ENCODE measurements at regions not wholly inside any gene's neighbourhood (a gene's known extent, or its start where the extent isn't known, plus 50 kb on each side); places are given as distances from the start of the nearest gene placed in this dataset.

- no peak for DNase-seq (ENCODE audit: low read depth, low spot score)
- no peak overlapping the region for H3K9ac ChIP-seq (ENCODE audit: insufficient read length, low read depth)
- H3K4me3 ChIP-seq (ENCODE audit: insufficient read length, low read depth), result no peak overlapping the region
- no peaks in the 10 kb centered on the region for H3K27me3 ChIP-seq (ENCODE audit: insufficient read depth, insufficient read length)
- no peaks in the 10 kb centered on the region for H3K9me3 ChIP-seq (ENCODE audit: insufficient read depth, low read length)
- H3K36me3 ChIP-seq (ENCODE audit: insufficient read depth, insufficient read length, low read length), result peaks cover 11% of the 10 kb centered on the region
- no peaks in the 10 kb centered on the region for H3K4me1 ChIP-seq (ENCODE audit: insufficient read depth, insufficient read length)
- TF ChIP-seq ZNF274 (IDR thresholded peaks at IDR 0.05; ENCODE audit: low read depth, low read length) (no peak), SUZ12 (IDR thresholded peaks at IDR 0.05; ENCODE audit: extremely low read depth, insufficient read depth, insufficient read length) (no peak), YY1 (IDR thresholded peaks at IDR 0.05; ENCODE audit: insufficient read depth, insufficient read length) (no peak)
These were observed 60.0 kb upstream of the C5orf46 start for GRCh38 chr5:147966326-147966725.

- TF ChIP-seq YY1 (IDR thresholded peaks at IDR 0.05; ENCODE audit: insufficient read depth, insufficient read length) (no peak), ZNF274 (IDR thresholded peaks at IDR 0.05; ENCODE audit: low read depth, low read length) (no peak), SUZ12 (IDR thresholded peaks at IDR 0.05; ENCODE audit: extremely low read depth, insufficient read depth, insufficient read length) (no peak)
- Histone ChIP-seq H3K27me3 (ENCODE audit: insufficient read depth, insufficient read length) (no peaks in the 10 kb centered on the region), H3K4me3 (ENCODE audit: insufficient read length, low read depth) (no peak overlapping the region), H3K36me3 (ENCODE audit: insufficient read depth, insufficient read length, low read length) (peaks cover 11% of the 10 kb centered on the region), H3K4me1 (ENCODE audit: insufficient read depth, insufficient read length) (no peaks in the 10 kb centered on the region), H3K9ac (ENCODE audit: insufficient read length, low read depth) (no peak overlapping the region), H3K9me3 (ENCODE audit: insufficient read depth, low read length) (no peaks in the 10 kb centered on the region)
- no peak for DNase-seq (ENCODE audit: low read depth, low spot score)
These were observed 59.4 kb upstream of the C5orf46 start for GRCh38 chr5:147965715-147966114.

GRCh38 chr5:147963948-147964693, 57.8 kb upstream of the C5orf46 start:
- H3K36me3 ChIP-seq (ENCODE audit: insufficient read depth, insufficient read length, low read length), result peaks cover 11% of the 10 kb centered on the region
- H3K4me3 ChIP-seq (ENCODE audit: insufficient read length, low read depth), result no peak overlapping the region
- no peaks in the 10 kb centered on the region for H3K9me3 ChIP-seq (ENCODE audit: insufficient read depth, low read length)
- TF ChIP-seq ZNF274 (IDR thresholded peaks at IDR 0.05; ENCODE audit: low read depth, low read length) (no peak), YY1 (IDR thresholded peaks at IDR 0.05; ENCODE audit: insufficient read depth, insufficient read length) (no peak), SUZ12 (IDR thresholded peaks at IDR 0.05; ENCODE audit: extremely low read depth, insufficient read depth, insufficient read length) (no peak)
- H3K4me1 ChIP-seq (ENCODE audit: insufficient read depth, insufficient read length), result no peaks in the 10 kb centered on the region
- H3K9ac ChIP-seq (ENCODE audit: insufficient read length, low read depth), result no peak overlapping the region
- DNase-seq (ENCODE audit: low read depth, low spot score), result no peak
- H3K27me3 ChIP-seq (ENCODE audit: insufficient read depth, insufficient read length), result no peaks in the 10 kb centered on the region

GRCh38 chr5:147963436-147963835, 57.1 kb upstream of the C5orf46 start:
- H3K9ac ChIP-seq (ENCODE audit: insufficient read length, low read depth), result no peak overlapping the region

GRCh38 chr5:147961208-147961749, 54.9 kb upstream of the C5orf46 start:
- Histone ChIP-seq H3K27me3 (ENCODE audit: insufficient read depth, insufficient read length) (no peaks in the 10 kb centered on the region), H3K9me3 (ENCODE audit: insufficient read depth, low read length) (no peaks in the 10 kb centered on the region), H3K4me3 (ENCODE audit: insufficient read length, low read depth) (no peak overlapping the region), H3K9ac (ENCODE audit: insufficient read length, low read depth) (no peak overlapping the region), H3K4me1 (ENCODE audit: insufficient read depth, insufficient read length) (no peaks in the 10 kb centered on the region), H3K36me3 (ENCODE audit: insufficient read depth, insufficient read length, low read length) (peaks cover 11% of the 10 kb centered on the region)
- DNase-seq (ENCODE audit: low read depth, low spot score), result no peak
- no peak for TF ChIP-seq SUZ12 (IDR thresholded peaks at IDR 0.05; ENCODE audit: extremely low read depth, insufficient read depth, insufficient read length)
- no peak for TF ChIP-seq ZNF274 (IDR thresholded peaks at IDR 0.05; ENCODE audit: low read depth, low read length)
- TF ChIP-seq YY1 (IDR thresholded peaks at IDR 0.05; ENCODE audit: insufficient read depth, insufficient read length), result no peak

More at GRCh38 chr5:147963436-147963835, 57.1 kb upstream of the C5orf46 start:
- H3K9me3 ChIP-seq (ENCODE audit: insufficient read depth, low read length), result no peaks in the 10 kb centered on the region
- H3K36me3 ChIP-seq (ENCODE audit: insufficient read depth, insufficient read length, low read length), result peaks cover 11% of the 10 kb centered on the region
- no peak for DNase-seq (ENCODE audit: low read depth, low spot score)
- TF ChIP-seq ZNF274 (IDR thresholded peaks at IDR 0.05; ENCODE audit: low read depth, low read length), result no peak
- TF ChIP-seq SUZ12 (IDR thresholded peaks at IDR 0.05; ENCODE audit: extremely low read depth, insufficient read depth, insufficient read length), result no peak
- TF ChIP-seq YY1 (IDR thresholded peaks at IDR 0.05; ENCODE audit: insufficient read depth, insufficient read length), result no peak
- H3K4me3 ChIP-seq (ENCODE audit: insufficient read length, low read depth), result no peak overlapping the region
- H3K4me1 ChIP-seq (ENCODE audit: insufficient read depth, insufficient read length), result no peaks in the 10 kb centered on the region
- no peaks in the 10 kb centered on the region for H3K27me3 ChIP-seq (ENCODE audit: insufficient read depth, insufficient read length)

GRCh38 chr5:147957901-147958300, 51.6 kb upstream of the C5orf46 start:
- no peak overlapping the region for H3K9ac ChIP-seq (ENCODE audit: insufficient read length, low read depth)
- H3K36me3 ChIP-seq (ENCODE audit: insufficient read depth, insufficient read length, low read length), result no peaks in the 10 kb centered on the region
- TF ChIP-seq YY1 (IDR thresholded peaks at IDR 0.05; ENCODE audit: insufficient read depth, insufficient read length), result no peak
- DNase-seq (ENCODE audit: low read depth, low spot score), result no peak
- no peaks in the 10 kb centered on the region for H3K9me3 ChIP-seq (ENCODE audit: insufficient read depth, low read length)
- H3K4me3 ChIP-seq (ENCODE audit: insufficient read length, low read depth), result no peak overlapping the region
- H3K27me3 ChIP-seq (ENCODE audit: insufficient read depth, insufficient read length), result no peaks in the 10 kb centered on the region
- H3K4me1 ChIP-seq (ENCODE audit: insufficient read depth, insufficient read length), result no peaks in the 10 kb centered on the region

GRCh38 chr5:147956842-147957223, 50.5 kb upstream of the C5orf46 start:
- no peaks in the 10 kb centered on the region for H3K36me3 ChIP-seq (ENCODE audit: insufficient read depth, insufficient read length, low read length)
- no peak overlapping the region for H3K4me3 ChIP-seq (ENCODE audit: insufficient read length, low read depth)
- no peak for DNase-seq (ENCODE audit: low read depth, low spot score)
- no peak overlapping the region for H3K9ac ChIP-seq (ENCODE audit: insufficient read length, low read depth)
- H3K9me3 ChIP-seq (ENCODE audit: insufficient read depth, low read length), result no peaks in the 10 kb centered on the region
- no peaks in the 10 kb centered on the region for H3K4me1 ChIP-seq (ENCODE audit: insufficient read depth, insufficient read length)
- H3K27me3 ChIP-seq (ENCODE audit: insufficient read depth, insufficient read length), result no peaks in the 10 kb centered on the region
- TF ChIP-seq ZNF274 (IDR thresholded peaks at IDR 0.05; ENCODE audit: low read depth, low read length), result no peak
- no peak for TF ChIP-seq YY1 (IDR thresholded peaks at IDR 0.05; ENCODE audit: insufficient read depth, insufficient read length)
- no peak for TF ChIP-seq SUZ12 (IDR thresholded peaks at IDR 0.05; ENCODE audit: extremely low read depth, insufficient read depth, insufficient read length)
